Duodenal mucosa (tissue), 2 donors: ENCODE measurements at regions not wholly inside any gene's neighbourhood (a gene's known extent, or its start where the extent isn't known, plus 50 kb on each side); places are given as distances from the start of the nearest gene placed in this dataset.

Experiments
- H3K27ac ChIP-seq: one replicate; pipeline ENCODE4 v1.7.0; 2013; ENCODE audit warnings: low read depth, low read length
- H3K27me3 ChIP-seq, 2 donors: one replicate each; pipeline ENCODE4 v1.7.0; 2013; ENCODE audit warnings: low read length in 2 of 2, control low read depth in 1 of 2; ENCODE audit not compliant: insufficient read depth in 2 of 2, control insufficient read depth in 1 of 2
- H3K36me3 ChIP-seq, 2 donors: one replicate each; pipeline ENCODE4 v1.7.0; 2013; ENCODE audit warnings: low read length in 2 of 2, control low read depth in 1 of 2; ENCODE audit not compliant: insufficient read depth in 2 of 2, control insufficient read depth in 1 of 2
- H3K4me1 ChIP-seq, 2 donors: one replicate each; pipeline ENCODE4 v1.7.0; 2013; ENCODE audit warnings: low read length in 2 of 2, control low read depth in 1 of 2; ENCODE audit not compliant: insufficient read depth in 2 of 2, control insufficient read depth in 1 of 2
- H3K4me3 ChIP-seq, 2 donors: one replicate each; pipeline ENCODE4 v1.7.0; 2013; ENCODE audit warnings: low read length in 2 of 2, low read depth in 1 of 2
- H3K9ac ChIP-seq, 2 donors: one replicate each; pipeline ENCODE4 v1.7.0; 2013; ENCODE audit warnings: low read length in 2 of 2, low read depth in 1 of 2
- H3K9me3 ChIP-seq, 2 donors: one replicate each; pipeline ENCODE4 v1.7.0; 2013; ENCODE audit warnings: low read length in 2 of 2, control low read depth in 1 of 2; ENCODE audit not compliant: control insufficient read depth in 1 of 2

- H3K4me1 ChIP-seq: no peaks in the 10 kb centered on the region
- H3K4me3 ChIP-seq: no peak overlapping the region
- H3K27me3 ChIP-seq: no peaks in the 10 kb centered on the region
- H3K9me3 ChIP-seq: no peaks in the 10 kb centered on the region
- no peak overlapping the region for H3K27ac ChIP-seq
- H3K9ac ChIP-seq: no peak overlapping the region
- no peaks in the 10 kb centered on the region for H3K36me3 ChIP-seq
Measured at GRCh38 chr3:163935411-163935810, 1142.9 kb downstream of the SI start.

GRCh38 chr3:163929069-163929652, 1149.1 kb downstream of the SI start:
- peaks cover 0 to 4% of the 10 kb centered on the region in 2 donors for H3K4me1 ChIP-seq
- no peaks in the 10 kb centered on the region for H3K9me3 ChIP-seq
- H3K9ac ChIP-seq: no peak overlapping the region
- H3K36me3 ChIP-seq: no peaks in the 10 kb centered on the region
- H3K27ac ChIP-seq: no peak overlapping the region
- H3K27me3 ChIP-seq: no peaks in the 10 kb centered on the region
- no peak overlapping the region for H3K4me3 ChIP-seq

- Histone ChIP-seq H3K9me3 (no peaks in the 10 kb centered on the region), H3K27me3 (no peaks in the 10 kb centered on the region), H3K27ac (no peak overlapping the region), H3K36me3 (no peaks in the 10 kb centered on the region), H3K4me3 (no peak overlapping the region), H3K9ac (no peak overlapping the region), H3K4me1 (peaks cover 0 to 4% of the 10 kb centered on the region in 2 donors)
Measured at GRCh38 chr3:163927521-163927920, 1150.8 kb downstream of the SI start.

GRCh38 chr3:163924600-163924999, 1153.7 kb downstream of the SI start:
- Histone ChIP-seq H3K27ac (no peak overlapping the region), H3K36me3 (no peaks in the 10 kb centered on the region), H3K4me1 (peaks cover 0 to 3% of the 10 kb centered on the region in 2 donors), H3K4me3 (no peak overlapping the region), H3K27me3 (no peaks in the 10 kb centered on the region), H3K9me3 (no peaks in the 10 kb centered on the region), H3K9ac (no peak overlapping the region)

- H3K27me3 ChIP-seq: no peaks in the 10 kb centered on the region
- H3K9me3 ChIP-seq: no peaks in the 10 kb centered on the region
- no peak overlapping the region for H3K27ac ChIP-seq
- no peaks in the 10 kb centered on the region for H3K36me3 ChIP-seq
- H3K4me1 ChIP-seq: no peaks in the 10 kb centered on the region
- H3K9ac ChIP-seq: no peak overlapping the region
- no peak overlapping the region for H3K4me3 ChIP-seq
Measured at GRCh38 chr3:163919154-163919553, 1159.1 kb downstream of the SI start.

GRCh38 chr3:163916596-163917560, 1161.4 kb downstream of the SI start:
- H3K4me3 ChIP-seq: no peak overlapping the region
- no peaks in the 10 kb centered on the region for H3K27me3 ChIP-seq
- H3K27ac ChIP-seq: no peak overlapping the region
- H3K36me3 ChIP-seq: no peaks in the 10 kb centered on the region
- no peaks in the 10 kb centered on the region for H3K4me1 ChIP-seq
- H3K9me3 ChIP-seq: no peaks in the 10 kb centered on the region
- H3K9ac ChIP-seq: no peak overlapping the region

GRCh38 chr3:163915280-163915679, 1163.0 kb downstream of the SI start:
- Histone ChIP-seq H3K27me3 (no peaks in the 10 kb centered on the region), H3K4me1 (no peaks in the 10 kb centered on the region), H3K4me3 (no peak overlapping the region), H3K27ac (no peak overlapping the region), H3K36me3 (no peaks in the 10 kb centered on the region), H3K9me3 (no peaks in the 10 kb centered on the region), H3K9ac (no peak overlapping the region)

GRCh38 chr3:163914567-163914966, 1163.7 kb downstream of the SI start:
- no peaks in the 10 kb centered on the region for H3K9me3 ChIP-seq
- H3K36me3 ChIP-seq: no peaks in the 10 kb centered on the region
- no peak overlapping the region for H3K9ac ChIP-seq
- no peaks in the 10 kb centered on the region for H3K4me1 ChIP-seq
- no peaks in the 10 kb centered on the region for H3K27me3 ChIP-seq
- no peak overlapping the region for H3K27ac ChIP-seq
- no peak overlapping the region for H3K4me3 ChIP-seq

GRCh38 chr3:163891771-163892170, 1186.5 kb downstream of the SI start:
- Histone ChIP-seq H3K27me3 (no peaks in the 10 kb centered on the region), H3K36me3 (no peaks in the 10 kb centered on the region), H3K4me1 (no peaks in the 10 kb centered on the region), H3K27ac (no peak overlapping the region), H3K9me3 (no peaks in the 10 kb centered on the region), H3K4me3 (no peak overlapping the region), H3K9ac (no peak overlapping the region)

- no peak overlapping the region for H3K4me3 ChIP-seq
- H3K27me3 ChIP-seq: no peaks in the 10 kb centered on the region
- no peaks in the 10 kb centered on the region for H3K4me1 ChIP-seq
- H3K27ac ChIP-seq: no peak overlapping the region
- no peaks in the 10 kb centered on the region for H3K36me3 ChIP-seq
- no peaks in the 10 kb centered on the region for H3K9me3 ChIP-seq
- H3K9ac ChIP-seq: no peak overlapping the region
Measured at GRCh38 chr3:163890661-163891060, 1187.6 kb downstream of the SI start.
